Ishikawa (cell line): ENCODE measurements at regions not wholly inside any gene's neighbourhood (a gene's known extent, or its start where the extent isn't known, plus 50 kb on each side); places are given as distances from the start of the nearest gene placed in this dataset.

Source experiments
- EP300 ChIP-seq: IDR thresholded peaks from 2 replicates; pipeline ENCODE4 v1.6.1; 2012; ENCODE audit warnings: borderline replicate concordance
- NFIC ChIP-seq: IDR thresholded peaks from 2 replicates; pipeline ENCODE4 v1.6.1; 2012
- RAD21 ChIP-seq: IDR thresholded peaks from 2 replicates; pipeline ENCODE4 v1.6.1; 2012; ENCODE audit warnings: low read depth
- TAF1 ChIP-seq: IDR thresholded peaks from 2 replicates; pipeline ENCODE4 v1.6.1; 2012; ENCODE audit warnings: low read depth, mild to moderate bottlenecking
- YY1 ChIP-seq: IDR thresholded peaks from 2 replicates; pipeline ENCODE4 v1.6.1; 2012; ENCODE audit warnings: low read depth
- TF ChIP-seq, protein P1 (sequence below): IDR thresholded peaks from 2 replicates; pipeline ENCODE4 v1.6.1; 2012; ENCODE audit warnings: low read depth, mild to moderate bottlenecking
- TF ChIP-seq, protein P2 (sequence below): IDR thresholded peaks from 2 replicates; pipeline ENCODE4 v1.6.1; 2012

DNA sequence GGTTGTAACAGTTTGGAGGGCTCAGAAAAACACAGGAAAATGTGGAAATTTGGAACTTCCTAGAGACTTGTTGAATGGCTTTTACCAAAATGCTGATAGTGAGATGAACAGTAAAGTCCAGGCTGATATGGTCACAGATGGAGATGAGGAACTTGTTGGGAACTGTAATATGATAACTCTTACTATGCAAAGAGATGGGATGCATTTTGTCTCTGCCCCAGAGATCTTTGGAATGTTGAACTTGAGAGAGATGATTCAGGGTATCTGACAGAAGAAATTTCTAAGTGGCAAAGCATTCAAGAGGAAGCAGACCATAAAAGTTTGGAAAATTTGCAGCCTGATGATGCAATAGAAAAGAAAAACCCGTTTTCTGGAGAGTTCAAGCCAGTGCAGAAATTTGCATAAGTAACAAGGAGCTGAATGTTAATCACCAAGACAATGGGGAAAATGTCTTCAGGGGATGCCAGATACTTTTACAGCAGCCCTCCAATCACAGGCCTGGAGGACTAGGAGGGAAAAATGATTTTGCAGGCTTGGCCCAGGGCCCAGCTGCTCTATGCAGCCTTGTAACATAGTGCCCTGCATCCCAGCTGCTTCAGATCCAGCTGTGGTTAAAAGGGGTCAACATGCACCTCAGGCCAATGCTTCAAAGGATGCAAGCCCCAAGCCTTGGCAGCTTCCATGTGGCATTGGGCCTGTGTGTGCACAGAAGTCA is 572.7 kb upstream of the ATP2B1 start:
- TF ChIP-seq EP300 (no peak), YY1 (no peak), TAF1 (no peak), RAD21 (no peak), NFIC (no peak)
- TF ChIP-seq, protein P1, sequence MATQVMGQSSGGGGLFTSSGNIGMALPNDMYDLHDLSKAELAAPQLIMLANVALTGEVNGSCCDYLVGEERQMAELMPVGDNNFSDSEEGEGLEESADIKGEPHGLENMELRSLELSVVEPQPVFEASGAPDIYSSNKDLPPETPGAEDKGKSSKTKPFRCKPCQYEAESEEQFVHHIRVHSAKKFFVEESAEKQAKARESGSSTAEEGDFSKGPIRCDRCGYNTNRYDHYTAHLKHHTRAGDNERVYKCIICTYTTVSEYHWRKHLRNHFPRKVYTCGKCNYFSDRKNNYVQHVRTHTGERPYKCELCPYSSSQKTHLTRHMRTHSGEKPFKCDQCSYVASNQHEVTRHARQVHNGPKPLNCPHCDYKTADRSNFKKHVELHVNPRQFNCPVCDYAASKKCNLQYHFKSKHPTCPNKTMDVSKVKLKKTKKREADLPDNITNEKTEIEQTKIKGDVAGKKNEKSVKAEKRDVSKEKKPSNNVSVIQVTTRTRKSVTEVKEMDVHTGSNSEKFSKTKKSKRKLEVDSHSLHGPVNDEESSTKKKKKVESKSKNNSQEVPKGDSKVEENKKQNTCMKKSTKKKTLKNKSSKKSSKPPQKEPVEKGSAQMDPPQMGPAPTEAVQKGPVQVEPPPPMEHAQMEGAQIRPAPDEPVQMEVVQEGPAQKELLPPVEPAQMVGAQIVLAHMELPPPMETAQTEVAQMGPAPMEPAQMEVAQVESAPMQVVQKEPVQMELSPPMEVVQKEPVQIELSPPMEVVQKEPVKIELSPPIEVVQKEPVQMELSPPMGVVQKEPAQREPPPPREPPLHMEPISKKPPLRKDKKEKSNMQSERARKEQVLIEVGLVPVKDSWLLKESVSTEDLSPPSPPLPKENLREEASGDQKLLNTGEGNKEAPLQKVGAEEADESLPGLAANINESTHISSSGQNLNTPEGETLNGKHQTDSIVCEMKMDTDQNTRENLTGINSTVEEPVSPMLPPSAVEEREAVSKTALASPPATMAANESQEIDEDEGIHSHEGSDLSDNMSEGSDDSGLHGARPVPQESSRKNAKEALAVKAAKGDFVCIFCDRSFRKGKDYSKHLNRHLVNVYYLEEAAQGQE: no peak
- TF ChIP-seq, protein P2, sequence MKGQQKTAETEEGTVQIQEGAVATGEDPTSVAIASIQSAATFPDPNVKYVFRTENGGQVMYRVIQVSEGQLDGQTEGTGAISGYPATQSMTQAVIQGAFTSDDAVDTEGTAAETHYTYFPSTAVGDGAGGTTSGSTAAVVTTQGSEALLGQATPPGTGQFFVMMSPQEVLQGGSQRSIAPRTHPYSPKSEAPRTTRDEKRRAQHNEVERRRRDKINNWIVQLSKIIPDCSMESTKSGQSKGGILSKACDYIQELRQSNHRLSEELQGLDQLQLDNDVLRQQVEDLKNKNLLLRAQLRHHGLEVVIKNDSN: no peak
